ENCODE measurements at regions not wholly inside any gene's neighbourhood (a gene's known extent, or its start where the extent isn't known, plus 50 kb on each side); places are given as distances from the start of the nearest gene placed in this dataset.
"Not testable (repeated sequence)": the region's sequence is repeated elsewhere in the genome, so short reads cannot be mapped to it uniquely, and the experiment has no call there.

DNA sequence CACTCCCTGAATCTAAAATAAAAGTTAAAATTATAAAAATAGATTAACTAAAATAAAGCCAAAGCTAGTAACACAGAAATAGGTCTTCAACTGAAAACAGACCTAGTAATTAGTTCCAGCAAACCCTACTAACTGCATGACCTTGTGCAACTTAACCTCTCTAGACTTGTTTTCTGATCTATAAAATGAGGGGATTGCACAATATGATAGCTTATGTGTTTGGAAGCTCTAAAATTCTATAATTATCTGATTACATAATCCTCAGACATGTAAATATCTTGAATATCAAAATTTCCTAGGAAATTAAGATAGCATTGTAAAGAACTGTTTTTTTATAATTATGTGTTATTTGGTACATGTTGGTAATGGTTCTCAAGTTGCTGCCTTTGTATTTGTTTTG, 144.1 kb upstream of the GRIP1 start:
- Histone ChIP-seq H3K27me3 (ENCODE audit: control insufficient read depth, extremely low read depth, insufficient read depth, low read length) (no peaks in the 10 kb centered on the region), H3K9ac (ENCODE audit: control insufficient read depth, extremely low read depth, insufficient read depth, low read length) (no peak overlapping the region), H3K9me1 (ENCODE audit: control insufficient read depth, extremely low read depth, insufficient read depth, low read length) (no peaks in the 10 kb centered on the region), H3K4me1 (ENCODE audit: control insufficient read depth, extremely low read depth, insufficient read depth, low read length) (peaks cover 17% of the 10 kb centered on the region), H4K20me1 (ENCODE audit: control insufficient read depth, extremely low read depth, insufficient read depth, low read length) (no peaks in the 10 kb centered on the region), H3K27ac (ENCODE audit: control insufficient read depth, insufficient read depth, low read length) (no peak overlapping the region), H3K79me2 (ENCODE audit: control insufficient read depth, insufficient read depth, low read length) (no peaks in the 10 kb centered on the region), H3K4me3 (ENCODE audit: control insufficient read depth in 2 of 3, extremely low read depth in 1 of 3, insufficient read depth in 2 of 3, low read depth in 1 of 3, low read length in 3 of 3) (no peak overlapping the region), H2AFZ (ENCODE audit: control insufficient read depth, low read length) (no peak overlapping the region), H3K4me2 (ENCODE audit: control insufficient read depth, extremely low read depth, insufficient read depth, low read depth, low read length) (no peak overlapping the region), H3K36me3 (ENCODE audit: control insufficient read depth in 2 of 2, extremely low read depth in 1 of 2, insufficient read depth in 2 of 2, low read length in 2 of 2) (no peaks in the 10 kb centered on the region), H3K9me3 (ENCODE audit: control insufficient read depth, low read depth, low read length) (no peaks in the 10 kb centered on the region)
- dilution Hi-C loops (cut with MboI; ENCODE audit: extremely low pct_ligation_motif_present, low sequenced_read_pairs), result no loop called here
- DNase-seq (ENCODE audit: low read depth, low spot score), result no peak
- FAIRE-seq, result no peak
- TF ChIP-seq, protein P1, sequence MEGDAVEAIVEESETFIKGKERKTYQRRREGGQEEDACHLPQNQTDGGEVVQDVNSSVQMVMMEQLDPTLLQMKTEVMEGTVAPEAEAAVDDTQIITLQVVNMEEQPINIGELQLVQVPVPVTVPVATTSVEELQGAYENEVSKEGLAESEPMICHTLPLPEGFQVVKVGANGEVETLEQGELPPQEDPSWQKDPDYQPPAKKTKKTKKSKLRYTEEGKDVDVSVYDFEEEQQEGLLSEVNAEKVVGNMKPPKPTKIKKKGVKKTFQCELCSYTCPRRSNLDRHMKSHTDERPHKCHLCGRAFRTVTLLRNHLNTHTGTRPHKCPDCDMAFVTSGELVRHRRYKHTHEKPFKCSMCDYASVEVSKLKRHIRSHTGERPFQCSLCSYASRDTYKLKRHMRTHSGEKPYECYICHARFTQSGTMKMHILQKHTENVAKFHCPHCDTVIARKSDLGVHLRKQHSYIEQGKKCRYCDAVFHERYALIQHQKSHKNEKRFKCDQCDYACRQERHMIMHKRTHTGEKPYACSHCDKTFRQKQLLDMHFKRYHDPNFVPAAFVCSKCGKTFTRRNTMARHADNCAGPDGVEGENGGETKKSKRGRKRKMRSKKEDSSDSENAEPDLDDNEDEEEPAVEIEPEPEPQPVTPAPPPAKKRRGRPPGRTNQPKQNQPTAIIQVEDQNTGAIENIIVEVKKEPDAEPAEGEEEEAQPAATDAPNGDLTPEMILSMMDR (optimal IDR thresholded peaks at IDR 0.05 in 1 of 3, IDR thresholded peaks at IDR 0.05 in 1 of 3, conservative IDR thresholded peaks at IDR 0.05 in 1 of 3; ENCODE audit: extremely low read depth in 1 of 3, insufficient read depth in 2 of 3, low read length in 3 of 3), result no peak
- TF ChIP-seq EZH2 (IDR thresholded peaks at IDR 0.05; ENCODE audit: low read length), result no peak

DNA sequence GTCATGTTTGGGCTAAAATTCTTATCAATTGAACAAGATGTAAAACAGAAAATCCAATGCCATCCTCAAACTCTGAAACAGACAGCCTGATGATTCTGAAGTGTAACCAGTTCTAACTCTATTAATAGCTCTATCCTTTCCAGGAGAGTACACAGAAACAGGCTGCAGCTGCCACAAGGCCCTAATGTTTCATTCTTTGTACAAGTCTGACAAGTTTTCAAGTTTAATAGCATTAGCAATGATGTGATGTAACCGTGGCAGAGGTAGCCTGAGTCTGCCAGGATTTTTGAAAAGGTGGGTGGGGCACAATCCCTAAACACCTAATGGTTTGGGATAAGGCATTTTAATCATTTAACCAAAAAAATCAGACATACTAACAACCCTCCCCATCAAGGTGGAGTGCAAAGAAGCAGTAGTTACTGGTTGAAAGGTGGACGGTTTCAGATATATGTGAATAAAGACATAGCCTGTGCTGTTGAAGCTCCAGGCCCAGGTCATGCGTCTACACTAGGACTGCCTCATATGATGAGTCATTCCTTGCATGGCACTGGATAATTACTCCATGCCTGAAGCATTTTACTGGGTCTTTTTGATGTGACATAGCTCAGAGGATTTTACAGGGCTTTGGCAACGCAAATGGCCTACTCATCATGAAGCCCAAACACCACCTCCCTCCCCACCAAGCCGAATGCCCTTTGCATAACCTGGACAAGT, 145.1 kb upstream of the GRIP1 start:
- TF ChIP-seq, protein P1 (optimal IDR thresholded peaks at IDR 0.05 in 1 of 3, IDR thresholded peaks at IDR 0.05 in 1 of 3, conservative IDR thresholded peaks at IDR 0.05 in 1 of 3; ENCODE audit: extremely low read depth in 1 of 3, insufficient read depth in 2 of 3, low read length in 3 of 3), result no peak
- no peak for TF ChIP-seq EZH2 (IDR thresholded peaks at IDR 0.05; ENCODE audit: low read length)
- dilution Hi-C loops (cut with MboI; ENCODE audit: extremely low pct_ligation_motif_present, low sequenced_read_pairs), result no loop called here
- DNase-seq (ENCODE audit: low read depth, low spot score), result peak; percentile 73
- peak overlapping the region; percentile 62 for H2AFZ ChIP-seq (ENCODE audit: control insufficient read depth, low read length)
- no peaks in the 10 kb centered on the region for H3K36me3 ChIP-seq (ENCODE audit: control insufficient read depth in 2 of 2, extremely low read depth in 1 of 2, insufficient read depth in 2 of 2, low read length in 2 of 2)
- FAIRE-seq, result peak; percentile 91
- no peak overlapping the region for H3K4me3 ChIP-seq (ENCODE audit: control insufficient read depth in 2 of 3, extremely low read depth in 1 of 3, insufficient read depth in 2 of 3, low read depth in 1 of 3, low read length in 3 of 3)
- no peaks in the 10 kb centered on the region for H3K9me1 ChIP-seq (ENCODE audit: control insufficient read depth, extremely low read depth, insufficient read depth, low read length)
- no peaks in the 10 kb centered on the region for H3K79me2 ChIP-seq (ENCODE audit: control insufficient read depth, insufficient read depth, low read length)
- peak overlapping the region; percentile 80 for H3K27ac ChIP-seq (ENCODE audit: control insufficient read depth, insufficient read depth, low read length)
- peaks cover 19% of the 10 kb centered on the region for H3K4me1 ChIP-seq (ENCODE audit: control insufficient read depth, extremely low read depth, insufficient read depth, low read length)
- H3K9me3 ChIP-seq (ENCODE audit: control insufficient read depth, low read depth, low read length), result no peaks in the 10 kb centered on the region
- no peaks in the 10 kb centered on the region for H4K20me1 ChIP-seq (ENCODE audit: control insufficient read depth, extremely low read depth, insufficient read depth, low read length)
- H3K27me3 ChIP-seq (ENCODE audit: control insufficient read depth, extremely low read depth, insufficient read depth, low read length), result no peaks in the 10 kb centered on the region
- H3K9ac ChIP-seq (ENCODE audit: control insufficient read depth, extremely low read depth, insufficient read depth, low read length), result peak overlapping the region; percentile 31
- peak overlapping the region; percentile 66 for H3K4me2 ChIP-seq (ENCODE audit: control insufficient read depth, extremely low read depth, insufficient read depth, low read depth, low read length)

- H3K9ac ChIP-seq (ENCODE audit: control insufficient read depth, extremely low read depth, insufficient read depth, low read length); H3K27me3 ChIP-seq (ENCODE audit: control insufficient read depth, extremely low read depth, insufficient read depth, low read length); H3K27ac ChIP-seq (ENCODE audit: control insufficient read depth, insufficient read depth, low read length); H3K9me3 ChIP-seq (ENCODE audit: control insufficient read depth, low read depth, low read length); H3K9me1 ChIP-seq (ENCODE audit: control insufficient read depth, extremely low read depth, insufficient read depth, low read length); H3K79me2 ChIP-seq (ENCODE audit: control insufficient read depth, insufficient read depth, low read length); FAIRE-seq; dilution Hi-C loops (cut with MboI; ENCODE audit: extremely low pct_ligation_motif_present, low sequenced_read_pairs); H3K4me3 ChIP-seq (ENCODE audit: control insufficient read depth in 2 of 3, extremely low read depth in 1 of 3, insufficient read depth in 2 of 3, low read depth in 1 of 3, low read length in 3 of 3); H3K4me2 ChIP-seq (ENCODE audit: control insufficient read depth, extremely low read depth, insufficient read depth, low read depth, low read length); DNase-seq (ENCODE audit: low read depth, low spot score); H4K20me1 ChIP-seq (ENCODE audit: control insufficient read depth, extremely low read depth, insufficient read depth, low read length); H2AFZ ChIP-seq (ENCODE audit: control insufficient read depth, low read length); H3K36me3 ChIP-seq (ENCODE audit: control insufficient read depth in 2 of 2, extremely low read depth in 1 of 2, insufficient read depth in 2 of 2, low read length in 2 of 2): not testable (repeated sequence)
- peaks cover 34% of the 10 kb centered on the region for H3K4me1 ChIP-seq (ENCODE audit: control insufficient read depth, extremely low read depth, insufficient read depth, low read length)
These were observed 147.0 kb upstream of the GRIP1 start for GRCh38 chr12:66825921-66826320.

Measured in keratinocyte (primary cell).